Upper lobe of left lung (tissue), 6 donors: ENCODE measurements at regions not wholly inside any gene's neighbourhood (a gene's known extent, or its start where the extent isn't known, plus 50 kb on each side); places are given as distances from the start of the nearest gene placed in this dataset.

Source experiments
- ATAC-seq, 2 donors: fragments of 200-7000 bp; cut with Tn5 transposase; one replicate each; pipeline ENCODE4 v1.9.1; 2022; ENCODE audit warnings: mild to moderate bottlenecking in 2 of 2, moderate library complexity in 2 of 2; ENCODE audit not compliant: low FRiP score in 2 of 2
- DNase-seq, 2 donors: peaks; one replicate each; pipeline ENCODE4 v3.0.0-alpha.2; 2019 to 2020
- H3K27ac ChIP-seq, 4 donors: fragments of 200-600 bp; sonication (generic); one replicate each; pipeline ENCODE4 v1.5.1; 2016 to 2019
- H3K27me3 ChIP-seq, 4 donors: fragments of 200-600 bp; sonication (generic); one replicate each; pipeline ENCODE4 v1.5.1; 2017 to 2019
- H3K36me3 ChIP-seq, 4 donors: fragments of 200-600 bp; sonication (generic); one replicate each; pipeline ENCODE4 v1.5.1; 2016 to 2019
- H3K4me1 ChIP-seq, 4 donors: fragments of 200-600 bp; sonication (generic); one replicate each; pipeline ENCODE4 v1.5.1; 2018 to 2019
- H3K4me3 ChIP-seq, 4 donors: fragments of 200-600 bp; sonication (generic); one replicate each; pipeline ENCODE4 v1.5.1; 2017 to 2019; ENCODE audit warnings: mild to moderate bottlenecking in 2 of 4, moderate library complexity in 1 of 4
- H3K9me3 ChIP-seq, 4 donors: fragments of 200-600 bp; sonication (generic); one replicate each; pipeline ENCODE4 v1.5.1; 2018 to 2019
- CTCF ChIP-seq, 6 experiments: fragments of 450-650 bp in 4 of 6; fragments of 200-600 bp in 2 of 6; sonication (generic) in 2 of 6; IDR thresholded peaks; one replicate each; pipeline ENCODE4 v1.5.1; 2016 to 2019; ENCODE audit warnings: antibody characterized with exemption in 6 of 6
- EP300 ChIP-seq, 4 donors: sonication (generic); formaldehyde crosslinking; IDR thresholded peaks; one replicate each; pipeline ENCODE4 v1.5.1; 2017; ENCODE audit warnings: antibody characterized with exemption in 4 of 4, control low read depth in 2 of 4
- POLR2A ChIP-seq, 4 donors: fragments of 450-650 bp; IDR thresholded peaks; one replicate each; pipeline ENCODE4 v1.5.1; 2016 to 2017; ENCODE audit warnings: antibody characterized with exemption in 4 of 4, mild to moderate bottlenecking in 2 of 4
- POLR2AphosphoS5 ChIP-seq, 2 donors: sonication (generic); formaldehyde crosslinking; IDR thresholded peaks; one replicate each; pipeline ENCODE4 v1.5.1; 2017; ENCODE audit warnings: antibody characterized with exemption in 2 of 2
- WGBS, 2 donors: methylation state at CpG; one replicate each; pipeline ENCODE4 v1.1.5; 2017 to 2018; 5-methylcytosine and 5-hydroxymethylcytosine counted together
- donor health status: DM: no; HTN: no; CAD: no; lungs with moderate emphysema.
- donor health status: DM: no; HTN: yes; CAD: no; lungs with severe emphysema.

- H3K36me3 ChIP-seq: no peaks in the 10 kb centered on the region
- no peak overlapping the region for H3K27ac ChIP-seq
- ATAC-seq (no peak), DNase-seq (no peak)
- WGBS, 2 donors: 54 to 68% methylated on average over 8 of the region's 8 CpGs
- TF ChIP-seq POLR2A (IDR thresholded peaks at IDR 0.05) (no peak), POLR2AphosphoS5 (IDR thresholded peaks at IDR 0.05) (no peak), EP300 (IDR thresholded peaks at IDR 0.05) (no peak), CTCF (IDR thresholded peaks at IDR 0.05) (no peak)
- H3K27me3 ChIP-seq: no peaks in the 10 kb centered on the region
- no peaks in the 10 kb centered on the region for H3K9me3 ChIP-seq
- H3K4me3 ChIP-seq: no peak overlapping the region
- H3K4me1 ChIP-seq: no peaks in the 10 kb centered on the region
Observed at GRCh38 chr3:73294537-73294936, 233.1 kb downstream of the EBLN2 start.

GRCh38 chr3:73295876-73296635 is 234.6 kb downstream of the EBLN2 start:
- no peaks in the 10 kb centered on the region for H3K36me3 ChIP-seq
- DNase-seq (no peak), ATAC-seq (no peak)
- TF ChIP-seq POLR2A (IDR thresholded peaks at IDR 0.05) (no peak), CTCF (IDR thresholded peaks at IDR 0.05) (no peak), POLR2AphosphoS5 (IDR thresholded peaks at IDR 0.05) (no peak), EP300 (IDR thresholded peaks at IDR 0.05) (no peak)
- H3K4me3 ChIP-seq: no peak overlapping the region
- no peaks in the 10 kb centered on the region for H3K4me1 ChIP-seq
- H3K9me3 ChIP-seq: no peaks in the 10 kb centered on the region
- no peak overlapping the region for H3K27ac ChIP-seq
- H3K27me3 ChIP-seq: no peaks in the 10 kb centered on the region
- WGBS, 2 donors: 72 to 85% methylated on average over 9 of the region's 9 CpGs

- no peaks in the 10 kb centered on the region for H3K9me3 ChIP-seq
- ATAC-seq: no peak
- H3K27ac ChIP-seq: no peak overlapping the region
- no peak for DNase-seq
- 83 to 84% methylated on average over 5 of the region's 5 CpGs for WGBS, 2 donors
- no peaks in the 10 kb centered on the region for H3K36me3 ChIP-seq
- no peaks in the 10 kb centered on the region for H3K27me3 ChIP-seq
- TF ChIP-seq POLR2A (IDR thresholded peaks at IDR 0.05) (no peak), CTCF (IDR thresholded peaks at IDR 0.05) (no peak), POLR2AphosphoS5 (IDR thresholded peaks at IDR 0.05) (no peak), EP300 (IDR thresholded peaks at IDR 0.05) (no peak)
- no peak overlapping the region for H3K4me3 ChIP-seq
- no peaks in the 10 kb centered on the region for H3K4me1 ChIP-seq
Observed at GRCh38 chr3:73296859-73297258, 235.4 kb downstream of the EBLN2 start.

- Histone ChIP-seq H3K27ac (no peak overlapping the region), H3K4me3 (no peak overlapping the region), H3K9me3 (no peaks in the 10 kb centered on the region), H3K27me3 (no peaks in the 10 kb centered on the region), H3K36me3 (no peaks in the 10 kb centered on the region), H3K4me1 (no peaks in the 10 kb centered on the region)
- no peak for DNase-seq
- no peak for ATAC-seq
- TF ChIP-seq POLR2AphosphoS5 (IDR thresholded peaks at IDR 0.05): no peak
- TF ChIP-seq EP300 (IDR thresholded peaks at IDR 0.05): no peak
- no peak for TF ChIP-seq CTCF (IDR thresholded peaks at IDR 0.05)
- TF ChIP-seq POLR2A (IDR thresholded peaks at IDR 0.05): no peak
- WGBS, 2 donors: 53 to 57% methylated on average over 11 of the region's 11 CpGs
Observed at GRCh38 chr3:73298243-73299183, 237.1 kb downstream of the EBLN2 start.
